Ovary (tissue), 7 donors: ENCODE measurements at regions not wholly inside any gene's neighbourhood (a gene's known extent, or its start where the extent isn't known, plus 50 kb on each side); places are given as distances from the start of the nearest gene placed in this dataset.

ENCODE experiments used
- DNase-seq, 5 donors: peaks; one replicate each; pipeline ENCODE4 v3.0.0-alpha.2; 2019 to 2020
- H3K27ac ChIP-seq, 2 donors: fragments of 200-600 bp; one replicate each; pipeline versions ENCODE4 v1.5.1 to v1.8.0; 2019 to 2022
- H3K27me3 ChIP-seq: fragments of 200-600 bp; one replicate; pipeline ENCODE4 v1.8.0; 2022
- H3K36me3 ChIP-seq: fragments of 200-600 bp; sonication (generic); one replicate; pipeline ENCODE4 v1.5.1; 2019
- H3K4me1 ChIP-seq: one replicate; pipeline ENCODE4 v1.8.1; 2013; ENCODE audit warnings: mild to moderate bottlenecking, moderate library complexity; ENCODE audit not compliant: insufficient read depth
- H3K4me3 ChIP-seq: fragments of 200-600 bp; sonication (generic); one replicate; pipeline ENCODE4 v1.5.1; 2017
- H3K9me3 ChIP-seq, 2 donors: fragments of 200-600 bp in 1 of 2; sonication (generic) in 1 of 2; one replicate each; pipeline versions ENCODE4 v1.5.1 to v1.8.1; 2013 to 2019; ENCODE audit warnings: mild to moderate bottlenecking in 1 of 2, moderate library complexity in 1 of 2
- EP300 ChIP-seq: sonication (generic); formaldehyde crosslinking; IDR thresholded peaks from one replicate; pipeline ENCODE4 v1.6.1; 2017; ENCODE audit warnings: antibody characterized with exemption
- POLR2A ChIP-seq: fragments of 450-650 bp; IDR thresholded peaks from one replicate; pipeline ENCODE4 v1.6.1; 2017; ENCODE audit warnings: antibody characterized with exemption, mild to moderate bottlenecking, moderate library complexity
- WGBS, 3 donors: extraction: QIAGEN DNeasy Blood & Tissue Kit in 1 of 3; methylation state at CpG; one replicate each; pipeline versions ENCODE4 v1.1.5 to v1.1.7; 2013 to 2017; 5-methylcytosine and 5-hydroxymethylcytosine counted together
- intact Hi-C, 4 donors: fragments of 100-400 bp; cut with DNase I; formaldehyde crosslinking; loops; one replicate each; pipeline versions ENCODE4 v1.11.0 to v1.15.1; 2022 to 2023
- TF ChIP-seq, protein P1 (sequence below), 3 donors: fragments of 450-650 bp in 2 of 3; fragments of 200-600 bp in 1 of 3; IDR thresholded peaks; one replicate each; pipeline versions ENCODE4 v1.5.1 to v1.8.0; 2016 to 2022; ENCODE audit warnings: antibody characterized with exemption in 3 of 3, mild to moderate bottlenecking in 1 of 3
- donor health status: DM: no; HTN: no; CAD: no; lungs with moderate emphysema.
- donor health status: DM: no; HTN: no; CAD: no.
- donor health status: Bipolar disorder and iron deficiency.
- donor health status: DM: no; HTN: no; CAD: no.
- donor health status: DM: yes; HTN: yes; CAD: no.

DNA sequence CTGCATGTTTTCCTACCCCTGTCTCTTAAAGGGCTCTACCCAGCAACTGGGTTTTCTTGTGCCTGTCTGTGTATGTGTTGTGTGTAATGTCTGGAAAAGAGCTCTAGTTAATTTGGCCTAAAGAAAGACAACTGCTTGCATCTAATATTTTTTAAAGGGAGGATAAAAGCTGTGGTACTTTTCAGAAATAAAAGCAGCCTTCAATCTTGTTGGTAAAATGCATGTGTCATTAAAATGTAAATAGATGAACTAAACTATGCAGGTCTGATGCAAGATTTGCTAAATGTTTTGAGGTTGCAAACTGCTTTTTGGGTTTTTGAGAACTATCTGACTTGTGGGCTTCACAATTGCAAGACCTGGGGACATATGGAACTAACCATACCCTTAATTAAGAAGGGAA lies 445.3 kb downstream of the HTR7 start:
- intact Hi-C loops, result no loop called here
- TF ChIP-seq EP300 (no peak), POLR2A (no peak)
- TF ChIP-seq, protein P1, sequence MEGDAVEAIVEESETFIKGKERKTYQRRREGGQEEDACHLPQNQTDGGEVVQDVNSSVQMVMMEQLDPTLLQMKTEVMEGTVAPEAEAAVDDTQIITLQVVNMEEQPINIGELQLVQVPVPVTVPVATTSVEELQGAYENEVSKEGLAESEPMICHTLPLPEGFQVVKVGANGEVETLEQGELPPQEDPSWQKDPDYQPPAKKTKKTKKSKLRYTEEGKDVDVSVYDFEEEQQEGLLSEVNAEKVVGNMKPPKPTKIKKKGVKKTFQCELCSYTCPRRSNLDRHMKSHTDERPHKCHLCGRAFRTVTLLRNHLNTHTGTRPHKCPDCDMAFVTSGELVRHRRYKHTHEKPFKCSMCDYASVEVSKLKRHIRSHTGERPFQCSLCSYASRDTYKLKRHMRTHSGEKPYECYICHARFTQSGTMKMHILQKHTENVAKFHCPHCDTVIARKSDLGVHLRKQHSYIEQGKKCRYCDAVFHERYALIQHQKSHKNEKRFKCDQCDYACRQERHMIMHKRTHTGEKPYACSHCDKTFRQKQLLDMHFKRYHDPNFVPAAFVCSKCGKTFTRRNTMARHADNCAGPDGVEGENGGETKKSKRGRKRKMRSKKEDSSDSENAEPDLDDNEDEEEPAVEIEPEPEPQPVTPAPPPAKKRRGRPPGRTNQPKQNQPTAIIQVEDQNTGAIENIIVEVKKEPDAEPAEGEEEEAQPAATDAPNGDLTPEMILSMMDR (IDR thresholded peaks at IDR 0.05), result no peak
- H3K27ac ChIP-seq, result no peak overlapping the region

DNA sequence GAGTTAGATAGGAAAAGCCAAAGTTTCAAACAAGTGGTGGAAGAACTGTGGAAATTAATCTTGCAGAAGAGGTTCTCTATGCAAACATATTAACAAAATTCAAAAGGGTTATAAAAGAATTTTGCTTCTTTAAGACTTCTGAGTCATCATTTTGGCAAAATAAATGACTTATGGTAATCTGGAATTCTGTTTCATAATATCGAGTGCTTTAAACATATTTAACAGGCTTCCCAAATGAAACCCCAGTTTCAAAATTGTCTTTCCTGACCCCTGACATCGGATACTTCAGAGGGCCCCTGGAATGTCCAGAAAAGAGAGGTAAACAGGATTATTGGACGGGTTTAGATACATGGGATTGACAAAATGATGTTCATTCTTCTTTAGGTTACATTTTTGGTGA lies 444.6 kb downstream of the HTR7 start:
- H3K27ac ChIP-seq, result no peak overlapping the region
- WGBS, 3 donors, result 22 to 34% (median 28%) methylated on average over 3 of the region's 3 CpGs
- no peak for DNase-seq
- no peaks in the 10 kb centered on the region for H3K27me3 ChIP-seq
- H3K4me1 ChIP-seq, result no peaks in the 10 kb centered on the region
- intact Hi-C loops, result no loop called here
- TF ChIP-seq EP300, result no peak
- TF ChIP-seq, protein P1 (IDR thresholded peaks at IDR 0.05), result no peak
- no peak for TF ChIP-seq POLR2A
- H3K9me3 ChIP-seq, result no peaks in the 10 kb centered on the region
- H3K36me3 ChIP-seq, result no peaks in the 10 kb centered on the region
- no peak overlapping the region for H3K4me3 ChIP-seq

More for the DNA sequence above, 445.3 kb downstream of the HTR7 start:
- Histone ChIP-seq H3K36me3 (no peaks in the 10 kb centered on the region), H3K9me3 (no peaks in the 10 kb centered on the region), H3K27me3 (no peaks in the 10 kb centered on the region), H3K4me3 (no peak overlapping the region), H3K4me1 (no peaks in the 10 kb centered on the region)
- DNase-seq, result no peak

DNA sequence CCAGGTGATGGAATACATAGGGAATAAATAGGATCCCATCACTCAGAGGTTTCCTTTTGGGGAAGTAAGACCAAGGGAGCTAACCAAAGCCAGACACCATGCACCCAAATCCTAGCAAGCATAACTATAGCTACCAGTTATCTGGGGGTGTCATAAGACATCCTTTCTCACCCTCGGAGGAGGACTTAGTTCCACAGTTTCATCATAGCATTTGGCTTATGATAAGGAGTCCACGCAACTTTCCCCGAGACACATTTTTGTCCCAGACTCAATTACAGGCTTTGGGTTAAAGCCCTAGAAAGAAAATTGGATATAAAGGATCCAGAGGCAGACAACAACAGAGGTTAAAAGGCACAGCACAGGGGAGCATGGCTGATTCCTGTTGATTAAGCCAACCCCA lies 442.9 kb downstream of the HTR7 start:
- WGBS, 3 donors, result 77 to 84% (median 80%) methylated on average over 3 of the region's 3 CpGs
- H3K27me3 ChIP-seq, result no peaks in the 10 kb centered on the region
- no peak for DNase-seq
- intact Hi-C loops, result no loop called here
- H3K27ac ChIP-seq, result no peak overlapping the region
- no peaks in the 10 kb centered on the region for H3K4me1 ChIP-seq
- no peaks in the 10 kb centered on the region for H3K36me3 ChIP-seq
- H3K9me3 ChIP-seq, result no peaks in the 10 kb centered on the region
- TF ChIP-seq EP300, result no peak
- TF ChIP-seq, protein P1 (IDR thresholded peaks at IDR 0.05), result no peak
- no peak for TF ChIP-seq POLR2A
- H3K4me3 ChIP-seq, result no peak overlapping the region

DNA sequence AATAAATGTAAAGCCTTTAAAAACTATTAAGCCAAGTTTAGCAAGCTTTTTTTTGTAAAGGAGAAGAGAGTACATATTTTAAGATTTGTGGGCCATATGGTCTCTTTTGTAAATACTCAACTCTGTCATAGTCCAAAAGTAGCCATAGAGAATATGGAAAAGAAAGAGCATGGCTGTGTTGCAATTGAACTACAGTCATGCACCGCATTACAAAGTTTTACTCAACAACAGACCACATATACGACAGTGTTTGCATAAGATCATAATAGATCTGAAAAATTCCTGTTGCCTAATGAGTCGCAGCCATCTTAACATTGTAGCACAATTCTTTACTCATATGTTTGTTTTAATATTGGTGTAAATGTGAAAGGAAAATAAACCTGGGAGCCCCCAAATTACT lies 440.8 kb downstream of the HTR7 start:
- Histone ChIP-seq H3K4me3 (no peak overlapping the region), H3K36me3 (no peaks in the 10 kb centered on the region), H3K9me3 (no peaks in the 10 kb centered on the region), H3K4me1 (no peaks in the 10 kb centered on the region), H3K27ac (no peak overlapping the region), H3K27me3 (no peaks in the 10 kb centered on the region)
- no peak for TF ChIP-seq EP300
- TF ChIP-seq, protein P1 (IDR thresholded peaks at IDR 0.05), result no peak
- intact Hi-C loops, result no loop called here
- WGBS, 3 donors, result 54 to 63% (median 62%) methylated on average over 3 of the region's 3 CpGs
- no peak for DNase-seq
